Cardiac muscle cell (in vitro differentiated cells and primary cell): ENCODE measurements at regions not wholly inside any gene's neighbourhood (a gene's known extent, or its start where the extent isn't known, plus 50 kb on each side); places are given as distances from the start of the nearest gene placed in this dataset.

Experiments
- DNase-seq, 2 donors: peaks; one replicate each; pipeline versions ENCODE4 v3.0.0 to v3.0.0-alpha.2; 2010 to 2017; ENCODE audit warnings: low read depth in 1 of 2, low spot score in 1 of 2
- H3K27ac ChIP-seq: fragments of 200-600 bp; sonication (generic); 2 replicates; pipeline ENCODE4 v1.5.1; 2016
- H3K27me3 ChIP-seq: fragments of 200-600 bp; sonication (generic); 2 replicates; pipeline ENCODE4 v1.6.0; 2016; ENCODE audit warnings: control low read depth
- H3K36me3 ChIP-seq: fragments of 200-600 bp; sonication (generic); 2 replicates; pipeline ENCODE4 v1.5.1; 2016; ENCODE audit warnings: control low read depth
- H3K4me1 ChIP-seq: fragments of 200-600 bp; sonication (generic); 2 replicates; pipeline ENCODE4 v1.8.1; 2017; ENCODE audit warnings: low read depth, mild to moderate bottlenecking, mixed run types
- H3K4me3 ChIP-seq: fragments of 200-600 bp; sonication (generic); 2 replicates; pipeline ENCODE4 v1.5.1; 2016; ENCODE audit warnings: mild to moderate bottlenecking
- H3K9me3 ChIP-seq: fragments of 200-600 bp; sonication (generic); 2 replicates; pipeline ENCODE4 v1.5.1; 2017; ENCODE audit warnings: low read depth, mild to moderate bottlenecking, control low read depth
- CTCF ChIP-seq: IDR thresholded peaks from 2 replicates; pipeline ENCODE4 v1.5.1; 2012; ENCODE audit warnings: low read depth, mild to moderate bottlenecking, low read length

GRCh38 chr6:16844183-16844582, 82.9 kb upstream of the ATXN1 start:
- Histone ChIP-seq H3K9me3 (no peaks in the 10 kb centered on the region), H3K27me3 (no peaks in the 10 kb centered on the region), H3K4me3 (no peak overlapping the region), H3K27ac (no peak overlapping the region), H3K4me1 (peaks cover 12% of the 10 kb centered on the region), H3K36me3 (no peaks in the 10 kb centered on the region)
- no peak for TF ChIP-seq CTCF
- DNase-seq = no peak

- Histone ChIP-seq H3K4me3 (no peak overlapping the region), H3K36me3 (no peaks in the 10 kb centered on the region), H3K27me3 (no peaks in the 10 kb centered on the region), H3K4me1 (peaks cover 12% of the 10 kb centered on the region), H3K27ac (no peak overlapping the region), H3K9me3 (no peaks in the 10 kb centered on the region)
- TF ChIP-seq CTCF = no peak
- no peak for DNase-seq
Observed at GRCh38 chr6:16842676-16843075, 81.4 kb upstream of the ATXN1 start.

GRCh38 chr6:16841241-16841640, 80.0 kb upstream of the ATXN1 start:
- Histone ChIP-seq H3K27me3 (no peaks in the 10 kb centered on the region), H3K27ac (no peak overlapping the region), H3K36me3 (no peaks in the 10 kb centered on the region), H3K4me1 (peaks cover 21% of the 10 kb centered on the region), H3K9me3 (no peaks in the 10 kb centered on the region), H3K4me3 (no peak overlapping the region)
- no peak for TF ChIP-seq CTCF
- DNase-seq = no peak

- DNase-seq = no peak
- Histone ChIP-seq H3K36me3 (no peaks in the 10 kb centered on the region), H3K4me1 (peaks cover 25% of the 10 kb centered on the region), H3K4me3 (no peak overlapping the region), H3K9me3 (no peaks in the 10 kb centered on the region), H3K27ac (no peak overlapping the region), H3K27me3 (no peaks in the 10 kb centered on the region)
- no peak for TF ChIP-seq CTCF
Observed at GRCh38 chr6:16840725-16841124, 79.5 kb upstream of the ATXN1 start.

- no peak for DNase-seq
Observed at GRCh38 chr6:16840291-16840690, 79.0 kb upstream of the ATXN1 start.

More at GRCh38 chr6:16840291-16840690, 79.0 kb upstream of the ATXN1 start:
- H3K36me3 ChIP-seq = no peaks in the 10 kb centered on the region
- H3K4me3 ChIP-seq = no peak overlapping the region
- H3K27me3 ChIP-seq = no peaks in the 10 kb centered on the region
- no peaks in the 10 kb centered on the region for H3K9me3 ChIP-seq
- peaks cover 25% of the 10 kb centered on the region for H3K4me1 ChIP-seq
- H3K27ac ChIP-seq = no peak overlapping the region
- TF ChIP-seq CTCF = no peak
